WTC11 (cell line): ENCODE measurements at regions not wholly inside any gene's neighbourhood (a gene's known extent, or its start where the extent isn't known, plus 50 kb on each side); places are given as distances from the start of the nearest gene placed in this dataset.

ENCODE experiments used
- ATAC-seq: fragments of 200-7000 bp; cut with Tn5 transposase; 2 replicates; pipeline ENCODE4 v1.10.0; 2021; ENCODE audit warnings: mild to moderate bottlenecking, moderate library complexity
- CTCF ChIA-PET: fragments of 300-600 bp; sonication (Branson Sonifier 250); formaldehyde crosslinking; loops from one replicate; lab custom pipeline; 2021; ENCODE audit warnings: antibody characterized with exemption; lab: Charles Lee
- POLR2A ChIA-PET: fragments of 350-600 bp; sonication (Branson Sonifier 250); formaldehyde crosslinking; loops from one replicate; lab custom pipeline; 2021; ENCODE audit warnings: antibody characterized with exemption; lab: Charles Lee
- DNase-seq: peaks from one replicate; pipeline ENCODE4 v3.0.0; 2021; ENCODE audit warnings: low spot score
- H3K27ac Mint-ChIP-seq: 2 replicates; pipeline ENCODE4 v1.8.0; 2021; ENCODE audit warnings: mixed read lengths
- H3K27me3 Mint-ChIP-seq: 2 replicates; pipeline ENCODE4 v1.8.0; 2021; ENCODE audit warnings: low read depth, mild to moderate bottlenecking, moderate library complexity, mixed read lengths
- H3K36me3 Mint-ChIP-seq: 2 replicates; pipeline ENCODE4 v1.8.0; 2021; ENCODE audit warnings: mixed read lengths
- H3K4me1 Mint-ChIP-seq: 2 replicates; pipeline ENCODE4 v1.8.0; 2022; ENCODE audit warnings: mixed read lengths
- H3K4me3 Mint-ChIP-seq: 2 replicates; pipeline ENCODE4 v1.8.0; 2021; ENCODE audit warnings: mild to moderate bottlenecking, moderate library complexity, mixed read lengths
- H3K9me3 Mint-ChIP-seq: 2 replicates; pipeline ENCODE4 v1.8.0; 2021; ENCODE audit warnings: mixed read lengths
- ATF3 ChIP-seq: sonication (generic); formaldehyde crosslinking; conservative IDR thresholded peaks from 2 replicates; pipeline ENCODE4 v1.8.1; 2022; ENCODE audit warnings: mild to moderate bottlenecking, missing genetic modification reagents
- CDX4 ChIP-seq: fragments of 250-450 bp; sonication (Bioruptor Pico); IDR thresholded peaks from 2 replicates; pipeline ENCODE4 v1.9.0; 2021; ENCODE audit warnings: moderate library complexity, mild to moderate bottlenecking, inconsistent platforms, borderline replicate concordance
- EMX1 ChIP-seq: fragments of 250-450 bp; sonication (Bioruptor Pico); IDR thresholded peaks from 2 replicates; pipeline ENCODE4 v1.8.0; 2021; ENCODE audit warnings: mild to moderate bottlenecking
- FOXK1 ChIP-seq: sonication (generic); formaldehyde crosslinking; IDR thresholded peaks from 2 replicates; pipeline ENCODE4 v1.8.0; 2022; ENCODE audit warnings: mild to moderate bottlenecking, moderate library complexity, missing genetic modification reagents
- FOXP1 ChIP-seq: sonication (generic); formaldehyde crosslinking; IDR thresholded peaks from 2 replicates; pipeline ENCODE4 v1.8.0; 2022; ENCODE audit warnings: missing genetic modification reagents, mild to moderate bottlenecking, moderate library complexity, borderline replicate concordance
- FOXP4 ChIP-seq: sonication (generic); formaldehyde crosslinking; IDR thresholded peaks from 2 replicates; pipeline ENCODE4 v1.8.0; 2022; ENCODE audit warnings: mild to moderate bottlenecking, missing genetic modification reagents
- GRHL2 ChIP-seq: fragments of 250-450 bp; sonication (Bioruptor Pico); IDR thresholded peaks from 2 replicates; pipeline ENCODE4 v1.8.0; 2022; ENCODE audit warnings: mild to moderate bottlenecking, moderate library complexity; ENCODE audit not compliant: insufficient replicate concordance, severe bottlenecking
- GTF2I ChIP-seq: fragments of 250-450 bp; sonication (Bioruptor Pico); conservative IDR thresholded peaks from 2 replicates; pipeline ENCODE4 v1.4.0; 2021; ENCODE audit warnings: mild to moderate bottlenecking
- JAZF1 ChIP-seq: fragments of 250-450 bp; sonication (Bioruptor Pico); IDR thresholded peaks from 2 replicates; pipeline ENCODE4 v1.9.0; 2021; ENCODE audit warnings: moderate library complexity, mild to moderate bottlenecking, inconsistent platforms
- JUN ChIP-seq: sonication (generic); formaldehyde crosslinking; IDR thresholded peaks from 2 replicates; pipeline ENCODE4 v1.8.0; 2023; ENCODE audit warnings: mild to moderate bottlenecking, missing genetic modification reagents
- NFYB ChIP-seq: sonication (generic); formaldehyde crosslinking; conservative IDR thresholded peaks from 2 replicates; pipeline ENCODE4 v1.8.0; 2022; ENCODE audit warnings: low read depth, missing genetic modification reagents
- RELA ChIP-seq: sonication (generic); formaldehyde crosslinking; IDR thresholded peaks from 2 replicates; pipeline ENCODE4 v1.8.1; 2022; ENCODE audit warnings: missing genetic modification reagents, mild to moderate bottlenecking, borderline replicate concordance
- SMAD4 ChIP-seq: sonication (generic); formaldehyde crosslinking; IDR thresholded peaks from 2 replicates; pipeline ENCODE4 v1.8.0; 2022; ENCODE audit warnings: mild to moderate bottlenecking, missing genetic modification reagents
- SP1 ChIP-seq: sonication (generic); formaldehyde crosslinking; conservative IDR thresholded peaks from 2 replicates; pipeline ENCODE4 v1.8.1; 2022; ENCODE audit warnings: missing genetic modification reagents
- TEAD4 ChIP-seq: sonication (generic); formaldehyde crosslinking; IDR thresholded peaks from 2 replicates; pipeline ENCODE4 v1.8.0; 2022; ENCODE audit warnings: mild to moderate bottlenecking, missing genetic modification reagents
- ZBTB21 ChIP-seq: sonication (generic); formaldehyde crosslinking; IDR thresholded peaks from 2 replicates; pipeline ENCODE4 v1.8.1; 2023; ENCODE audit warnings: mild to moderate bottlenecking, missing genetic modification reagents, borderline replicate concordance
- ZNF416 ChIP-seq: fragments of 250-450 bp; sonication (Bioruptor Pico); IDR thresholded peaks from 2 replicates; pipeline ENCODE4 v1.9.0; 2021; ENCODE audit warnings: mild to moderate bottlenecking, inconsistent platforms
- TF ChIP-seq, protein P1 (sequence below): sonication (generic); formaldehyde crosslinking; IDR thresholded peaks from 2 replicates; pipeline ENCODE4 v1.8.1; 2022; ENCODE audit warnings: missing genetic modification reagents, borderline replicate concordance
- TF ChIP-seq, protein P2 (sequence below): sonication (generic); formaldehyde crosslinking; IDR thresholded peaks from 2 replicates; pipeline ENCODE4 v1.8.0; 2023; ENCODE audit warnings: mild to moderate bottlenecking, missing genetic modification reagents
- TF ChIP-seq, protein P3 (sequence below): fragments of 200-600 bp; IDR thresholded peaks from 2 replicates; pipeline ENCODE4 v1.8.0; 2022; ENCODE audit warnings: antibody characterized with exemption
- TF ChIP-seq, protein P4 (sequence below): sonication (generic); formaldehyde crosslinking; IDR thresholded peaks from 2 replicates; pipeline ENCODE4 v1.8.1; 2023; ENCODE audit warnings: mild to moderate bottlenecking, missing genetic modification reagents
- TF ChIP-seq, protein P5 (sequence below): sonication (generic); formaldehyde crosslinking; IDR thresholded peaks from 2 replicates; pipeline ENCODE4 v1.8.0; 2022; ENCODE audit warnings: missing genetic modification reagents

DNA sequence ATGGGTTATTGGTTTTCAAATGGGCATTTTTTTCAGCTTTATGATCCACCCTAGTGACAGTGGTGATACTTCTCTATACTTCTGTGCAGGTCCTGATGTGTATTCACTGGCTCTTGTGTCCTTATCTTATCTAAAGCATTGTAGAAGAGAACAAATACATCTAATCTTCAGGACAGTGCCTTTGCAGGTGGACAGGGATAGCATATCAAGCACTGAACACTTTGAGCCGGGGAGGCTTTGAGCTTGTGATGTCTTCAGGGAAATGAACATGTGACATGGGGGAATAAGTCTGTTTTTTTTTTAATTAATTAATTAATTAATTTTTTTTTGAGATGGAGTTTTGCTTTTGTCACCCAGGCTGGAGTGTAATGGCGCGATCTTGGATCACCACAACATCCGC lies 115.5 kb upstream of the KLF4 start:
- Mint-ChIP-seq H3K4me1 (peaks cover under 1% of the 10 kb centered on the region), H3K4me3 (no peak overlapping the region), H3K27me3 (no peaks in the 10 kb centered on the region)
- DNase-seq, result no peak
- TF ChIP-seq, protein P1, sequence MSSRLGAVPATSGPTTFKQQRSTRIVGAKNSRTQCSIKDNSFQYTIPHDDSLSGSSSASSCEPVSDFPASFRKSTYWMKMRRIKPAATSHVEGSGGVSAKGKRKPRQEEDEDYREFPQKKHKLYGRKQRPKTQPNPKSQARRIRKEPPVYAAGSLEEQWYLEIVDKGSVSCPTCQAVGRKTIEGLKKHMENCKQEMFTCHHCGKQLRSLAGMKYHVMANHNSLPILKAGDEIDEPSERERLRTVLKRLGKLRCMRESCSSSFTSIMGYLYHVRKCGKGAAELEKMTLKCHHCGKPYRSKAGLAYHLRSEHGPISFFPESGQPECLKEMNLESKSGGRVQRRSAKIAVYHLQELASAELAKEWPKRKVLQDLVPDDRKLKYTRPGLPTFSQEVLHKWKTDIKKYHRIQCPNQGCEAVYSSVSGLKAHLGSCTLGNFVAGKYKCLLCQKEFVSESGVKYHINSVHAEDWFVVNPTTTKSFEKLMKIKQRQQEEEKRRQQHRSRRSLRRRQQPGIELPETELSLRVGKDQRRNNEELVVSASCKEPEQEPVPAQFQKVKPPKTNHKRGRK (CRISPR knock-in tag), result no peak
- TF ChIP-seq GRHL2 (CRISPR knock-in tag) (no peak), SP1 (CRISPR knock-in tag) (no peak), ATF3 (CRISPR knock-in tag) (no peak), ZNF416 (CRISPR knock-in tag) (no peak), FOXP4 (CRISPR knock-in tag) (no peak), NFYB (CRISPR knock-in tag) (no peak), CDX4 (no peak), RELA (CRISPR knock-in tag) (no peak), SMAD4 (CRISPR knock-in tag) (no peak), EMX1 (CRISPR knock-in tag) (no peak), ZBTB21 (CRISPR knock-in tag) (no peak), TEAD4 (CRISPR knock-in tag) (no peak), FOXK1 (CRISPR knock-in tag) (no peak)
- TF ChIP-seq, protein P2, sequence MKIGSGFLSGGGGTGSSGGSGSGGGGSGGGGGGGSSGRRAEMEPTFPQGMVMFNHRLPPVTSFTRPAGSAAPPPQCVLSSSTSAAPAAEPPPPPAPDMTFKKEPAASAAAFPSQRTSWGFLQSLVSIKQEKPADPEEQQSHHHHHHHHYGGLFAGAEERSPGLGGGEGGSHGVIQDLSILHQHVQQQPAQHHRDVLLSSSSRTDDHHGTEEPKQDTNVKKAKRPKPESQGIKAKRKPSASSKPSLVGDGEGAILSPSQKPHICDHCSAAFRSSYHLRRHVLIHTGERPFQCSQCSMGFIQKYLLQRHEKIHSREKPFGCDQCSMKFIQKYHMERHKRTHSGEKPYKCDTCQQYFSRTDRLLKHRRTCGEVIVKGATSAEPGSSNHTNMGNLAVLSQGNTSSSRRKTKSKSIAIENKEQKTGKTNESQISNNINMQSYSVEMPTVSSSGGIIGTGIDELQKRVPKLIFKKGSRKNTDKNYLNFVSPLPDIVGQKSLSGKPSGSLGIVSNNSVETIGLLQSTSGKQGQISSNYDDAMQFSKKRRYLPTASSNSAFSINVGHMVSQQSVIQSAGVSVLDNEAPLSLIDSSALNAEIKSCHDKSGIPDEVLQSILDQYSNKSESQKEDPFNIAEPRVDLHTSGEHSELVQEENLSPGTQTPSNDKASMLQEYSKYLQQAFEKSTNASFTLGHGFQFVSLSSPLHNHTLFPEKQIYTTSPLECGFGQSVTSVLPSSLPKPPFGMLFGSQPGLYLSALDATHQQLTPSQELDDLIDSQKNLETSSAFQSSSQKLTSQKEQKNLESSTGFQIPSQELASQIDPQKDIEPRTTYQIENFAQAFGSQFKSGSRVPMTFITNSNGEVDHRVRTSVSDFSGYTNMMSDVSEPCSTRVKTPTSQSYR (CRISPR knock-in tag), result no peak
- TF ChIP-seq, protein P3, sequence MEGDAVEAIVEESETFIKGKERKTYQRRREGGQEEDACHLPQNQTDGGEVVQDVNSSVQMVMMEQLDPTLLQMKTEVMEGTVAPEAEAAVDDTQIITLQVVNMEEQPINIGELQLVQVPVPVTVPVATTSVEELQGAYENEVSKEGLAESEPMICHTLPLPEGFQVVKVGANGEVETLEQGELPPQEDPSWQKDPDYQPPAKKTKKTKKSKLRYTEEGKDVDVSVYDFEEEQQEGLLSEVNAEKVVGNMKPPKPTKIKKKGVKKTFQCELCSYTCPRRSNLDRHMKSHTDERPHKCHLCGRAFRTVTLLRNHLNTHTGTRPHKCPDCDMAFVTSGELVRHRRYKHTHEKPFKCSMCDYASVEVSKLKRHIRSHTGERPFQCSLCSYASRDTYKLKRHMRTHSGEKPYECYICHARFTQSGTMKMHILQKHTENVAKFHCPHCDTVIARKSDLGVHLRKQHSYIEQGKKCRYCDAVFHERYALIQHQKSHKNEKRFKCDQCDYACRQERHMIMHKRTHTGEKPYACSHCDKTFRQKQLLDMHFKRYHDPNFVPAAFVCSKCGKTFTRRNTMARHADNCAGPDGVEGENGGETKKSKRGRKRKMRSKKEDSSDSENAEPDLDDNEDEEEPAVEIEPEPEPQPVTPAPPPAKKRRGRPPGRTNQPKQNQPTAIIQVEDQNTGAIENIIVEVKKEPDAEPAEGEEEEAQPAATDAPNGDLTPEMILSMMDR, result no peak
- TF ChIP-seq, all 79 proteins: peak for 0
- ChIA-PET POLR2A (interaction anchor here (0.6 kb wide), 1 partner anchor 213 kb away, joined by 4 read pairs; no protein-coding TSS in a partner anchor), CTCF (interaction anchor here (0.5 to 0.9 kb wide), 2 partner anchors 11 to 221 kb away, joined by 3 read pairs; no protein-coding TSS in a partner anchor)
- Mint-ChIP-seq H3K27ac (no peak overlapping the region), H3K9me3 (no peaks in the 10 kb centered on the region), H3K36me3 (no peaks in the 10 kb centered on the region)
- ATAC-seq, result no peak

GRCh38 chr9:107603281-107603680 lies 113.7 kb upstream of the KLF4 start:
- peaks cover 13% of the 10 kb centered on the region for H3K4me1 Mint-ChIP-seq
- no peak overlapping the region for H3K4me3 Mint-ChIP-seq
- ATAC-seq, result no peak
- POLR2A ChIA-PET, result no interaction called here
- H3K36me3 Mint-ChIP-seq, result no peaks in the 10 kb centered on the region
- no peaks in the 10 kb centered on the region for H3K27me3 Mint-ChIP-seq
- no peaks in the 10 kb centered on the region for H3K9me3 Mint-ChIP-seq
- CTCF ChIA-PET, result no interaction called here
- DNase-seq, result no peak
- H3K27ac Mint-ChIP-seq, result no peak overlapping the region
- no peak for TF ChIP-seq GTF2I (CRISPR knock-in tag)
- no peak for TF ChIP-seq FOXP1 (CRISPR knock-in tag)
- TF ChIP-seq JAZF1 (CRISPR knock-in tag), result no peak
- no peak for TF ChIP-seq JUN (CRISPR knock-in tag)
- TF ChIP-seq, protein P4, sequence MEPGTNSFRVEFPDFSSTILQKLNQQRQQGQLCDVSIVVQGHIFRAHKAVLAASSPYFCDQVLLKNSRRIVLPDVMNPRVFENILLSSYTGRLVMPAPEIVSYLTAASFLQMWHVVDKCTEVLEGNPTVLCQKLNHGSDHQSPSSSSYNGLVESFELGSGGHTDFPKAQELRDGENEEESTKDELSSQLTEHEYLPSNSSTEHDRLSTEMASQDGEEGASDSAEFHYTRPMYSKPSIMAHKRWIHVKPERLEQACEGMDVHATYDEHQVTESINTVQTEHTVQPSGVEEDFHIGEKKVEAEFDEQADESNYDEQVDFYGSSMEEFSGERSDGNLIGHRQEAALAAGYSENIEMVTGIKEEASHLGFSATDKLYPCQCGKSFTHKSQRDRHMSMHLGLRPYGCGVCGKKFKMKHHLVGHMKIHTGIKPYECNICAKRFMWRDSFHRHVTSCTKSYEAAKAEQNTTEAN (CRISPR knock-in tag), result no peak
- TF ChIP-seq, protein P5, sequence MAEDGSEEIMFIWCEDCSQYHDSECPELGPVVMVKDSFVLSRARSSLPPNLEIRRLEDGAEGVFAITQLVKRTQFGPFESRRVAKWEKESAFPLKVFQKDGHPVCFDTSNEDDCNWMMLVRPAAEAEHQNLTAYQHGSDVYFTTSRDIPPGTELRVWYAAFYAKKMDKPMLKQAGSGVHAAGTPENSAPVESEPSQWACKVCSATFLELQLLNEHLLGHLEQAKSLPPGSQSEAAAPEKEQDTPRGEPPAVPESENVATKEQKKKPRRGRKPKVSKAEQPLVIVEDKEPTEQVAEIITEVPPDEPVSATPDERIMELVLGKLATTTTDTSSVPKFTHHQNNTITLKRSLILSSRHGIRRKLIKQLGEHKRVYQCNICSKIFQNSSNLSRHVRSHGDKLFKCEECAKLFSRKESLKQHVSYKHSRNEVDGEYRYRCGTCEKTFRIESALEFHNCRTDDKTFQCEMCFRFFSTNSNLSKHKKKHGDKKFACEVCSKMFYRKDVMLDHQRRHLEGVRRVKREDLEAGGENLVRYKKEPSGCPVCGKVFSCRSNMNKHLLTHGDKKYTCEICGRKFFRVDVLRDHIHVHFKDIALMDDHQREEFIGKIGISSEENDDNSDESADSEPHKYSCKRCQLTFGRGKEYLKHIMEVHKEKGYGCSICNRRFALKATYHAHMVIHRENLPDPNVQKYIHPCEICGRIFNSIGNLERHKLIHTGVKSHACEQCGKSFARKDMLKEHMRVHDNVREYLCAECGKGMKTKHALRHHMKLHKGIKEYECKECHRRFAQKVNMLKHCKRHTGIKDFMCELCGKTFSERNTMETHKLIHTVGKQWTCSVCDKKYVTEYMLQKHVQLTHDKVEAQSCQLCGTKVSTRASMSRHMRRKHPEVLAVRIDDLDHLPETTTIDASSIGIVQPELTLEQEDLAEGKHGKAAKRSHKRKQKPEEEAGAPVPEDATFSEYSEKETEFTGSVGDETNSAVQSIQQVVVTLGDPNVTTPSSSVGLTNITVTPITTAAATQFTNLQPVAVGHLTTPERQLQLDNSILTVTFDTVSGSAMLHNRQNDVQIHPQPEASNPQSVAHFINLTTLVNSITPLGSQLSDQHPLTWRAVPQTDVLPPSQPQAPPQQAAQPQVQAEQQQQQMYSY (CRISPR knock-in tag), result no peak
